GM19395 (cell line): ENCODE measurements at regions not wholly inside any gene's neighbourhood (a gene's known extent, or its start where the extent isn't known, plus 50 kb on each side); places are given as distances from the start of the nearest gene placed in this dataset.
"Not testable (repeated sequence)": the region's sequence is repeated elsewhere in the genome, so short reads cannot be mapped to it uniquely, and the experiment has no call there.

Source experiments
- ATAC-seq: cut with Tn5 transposase; IDR thresholded peaks from one replicate; pipeline ENCODE4 v1.9.1; 2021; ENCODE audit warnings: mild to moderate bottlenecking, moderate library complexity; ENCODE audit not compliant: unreplicated experiment

DNA sequence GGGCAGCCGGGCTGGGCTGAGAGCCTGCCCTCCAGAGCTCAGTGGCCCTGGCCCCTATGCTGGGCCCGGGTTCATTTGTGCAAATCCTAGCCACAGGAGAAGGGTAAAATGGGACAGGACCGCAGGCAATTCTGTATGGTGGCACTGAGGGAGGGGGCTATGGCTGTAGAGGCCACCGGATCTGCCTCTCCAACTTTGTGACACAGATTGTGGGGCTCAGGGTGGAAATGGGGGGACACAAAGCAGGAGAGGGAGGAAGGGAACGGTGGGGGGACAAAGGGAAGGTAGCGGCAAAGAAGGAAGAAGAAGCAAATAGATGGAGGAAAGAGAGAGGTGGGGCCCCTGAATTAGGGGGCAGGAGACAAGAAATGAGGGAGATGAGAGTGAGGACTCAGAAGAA is 201.1 kb downstream of the SMAD2 start:
- ATAC-seq = no peak

DNA sequence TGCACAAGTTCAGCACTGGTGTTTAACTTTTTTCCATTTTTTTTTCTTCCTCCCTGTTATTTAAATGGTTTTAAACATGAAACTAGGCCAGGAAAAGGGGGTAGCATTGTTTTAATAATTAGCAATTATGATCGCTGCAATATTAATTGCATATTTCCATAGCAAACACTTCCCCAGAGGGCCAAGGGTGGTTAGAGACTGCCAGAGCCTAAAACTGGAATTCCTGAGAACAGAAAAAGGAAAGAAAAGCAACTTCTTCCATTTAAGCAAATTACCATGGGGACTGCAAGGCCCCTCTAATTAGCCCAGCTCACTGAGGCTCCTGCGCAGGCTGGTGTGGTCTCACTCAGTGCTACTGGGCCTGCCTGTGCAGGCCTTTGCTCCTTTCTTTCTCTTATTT is 201.5 kb downstream of the SMAD2 start:
- ATAC-seq = no peak

DNA sequence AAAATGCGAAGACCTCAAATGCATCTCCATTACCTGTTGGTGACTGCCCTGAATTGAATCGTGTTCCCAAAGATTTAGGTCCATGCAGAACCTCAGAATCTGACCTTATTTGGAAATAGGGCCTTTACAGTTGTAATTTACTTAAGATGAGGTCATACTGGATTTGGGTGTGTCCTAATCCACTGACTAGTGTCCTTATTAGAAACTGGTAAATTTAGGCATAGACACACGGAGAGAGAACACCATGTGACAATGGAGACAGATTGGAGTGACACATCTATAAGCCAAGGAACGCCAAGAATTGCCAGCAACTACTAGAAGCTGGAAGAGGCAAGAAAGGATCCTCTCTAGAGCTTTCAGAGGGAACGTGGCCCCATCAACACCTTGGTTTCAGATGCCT is 203.1 kb downstream of the SMAD2 start:
- no peak for ATAC-seq

DNA sequence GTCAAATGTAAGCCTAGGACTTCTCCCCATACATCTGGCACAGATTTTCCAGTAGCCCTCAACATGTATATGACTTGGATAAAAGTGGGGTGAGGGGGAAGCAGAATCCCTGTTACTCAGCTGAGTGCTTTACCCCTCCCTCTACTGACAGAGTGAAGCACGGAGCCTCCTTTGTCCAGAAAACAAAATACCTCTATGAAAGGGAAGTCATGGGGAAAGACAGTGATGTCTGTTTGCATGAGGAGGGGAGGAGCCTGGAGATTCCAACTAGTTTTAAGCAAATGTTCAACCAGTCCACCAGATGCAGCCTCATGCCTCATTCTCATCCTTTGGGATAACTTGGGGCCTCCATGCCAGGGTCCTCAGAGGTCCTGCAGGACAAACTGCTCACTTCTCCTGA is 203.9 kb downstream of the SMAD2 start:
- ATAC-seq = no peak

- no peak for ATAC-seq
These were observed 204.8 kb downstream of the SMAD2 start for GRCh38 chr18:47725656-47726055.

DNA sequence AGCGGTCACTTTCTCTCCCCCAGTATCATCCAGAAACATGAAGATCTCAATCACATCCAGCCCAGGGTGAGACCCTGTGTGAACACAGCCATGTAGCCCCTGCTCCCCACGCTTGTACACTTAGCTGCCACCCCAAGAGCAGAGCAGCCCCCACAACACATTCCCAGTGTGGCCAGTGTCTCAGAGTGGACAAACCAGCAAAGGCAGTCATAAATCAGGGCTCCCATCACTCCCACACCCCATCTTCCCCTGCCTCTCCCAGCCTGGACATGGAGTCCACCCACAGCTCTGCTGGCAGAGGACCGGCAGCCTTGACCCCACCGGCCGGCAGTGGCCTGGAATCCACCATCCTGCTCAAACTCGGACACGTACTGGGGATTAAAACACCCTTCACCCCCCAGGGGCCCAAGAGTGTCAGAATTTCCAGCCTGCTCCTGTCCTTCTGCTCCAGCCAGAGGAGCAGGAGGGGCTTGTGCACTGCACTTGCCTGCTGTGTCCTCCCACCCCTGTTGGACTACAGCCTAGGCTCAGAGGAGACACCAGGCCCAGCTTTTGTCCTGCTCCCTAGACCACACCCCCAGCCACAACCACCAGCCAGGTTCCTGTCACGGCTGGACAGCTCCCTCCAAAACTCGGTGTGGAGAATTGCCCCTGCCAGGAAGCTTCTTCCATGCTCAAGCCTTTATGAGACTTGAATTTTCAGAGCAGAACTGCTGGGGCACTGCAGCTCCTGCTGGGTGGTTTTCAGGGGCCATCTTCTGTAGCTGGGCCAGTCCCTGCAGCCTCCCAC is 206.1 kb downstream of the SMAD2 start:
- no peak for ATAC-seq

GRCh38 chr18:47721876-47722275 is 208.6 kb downstream of the SMAD2 start:
- ATAC-seq = no peak

GRCh38 chr18:47720741-47721140 is 209.7 kb downstream of the SMAD2 start:
- no peak for ATAC-seq

- no peak for ATAC-seq
These were observed 211.2 kb downstream of the SMAD2 start for GRCh38 chr18:47719096-47719780.

GRCh38 chr18:47718646-47719045 is 211.8 kb downstream of the SMAD2 start:
- no peak for ATAC-seq

DNA sequence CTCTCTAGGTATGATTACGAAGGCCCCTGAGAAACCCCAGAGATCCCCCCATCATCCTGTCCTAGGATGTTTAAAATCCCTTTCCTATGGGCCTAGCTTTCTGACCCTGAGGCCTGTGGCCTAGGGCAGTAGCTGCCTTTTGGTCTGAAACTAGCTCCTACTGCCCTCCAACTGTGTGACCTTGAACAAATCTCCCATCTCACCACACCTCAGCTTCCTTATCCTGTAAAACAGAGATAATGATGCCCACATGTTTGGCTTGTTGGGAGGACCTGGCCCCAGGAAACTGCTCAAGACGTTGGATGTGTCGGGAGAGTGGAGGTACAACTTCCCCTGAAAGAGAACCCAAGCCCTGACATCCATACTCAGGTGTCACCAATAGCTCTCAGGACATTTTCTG is 213.2 kb downstream of the SMAD2 start:
- ATAC-seq = no peak

DNA sequence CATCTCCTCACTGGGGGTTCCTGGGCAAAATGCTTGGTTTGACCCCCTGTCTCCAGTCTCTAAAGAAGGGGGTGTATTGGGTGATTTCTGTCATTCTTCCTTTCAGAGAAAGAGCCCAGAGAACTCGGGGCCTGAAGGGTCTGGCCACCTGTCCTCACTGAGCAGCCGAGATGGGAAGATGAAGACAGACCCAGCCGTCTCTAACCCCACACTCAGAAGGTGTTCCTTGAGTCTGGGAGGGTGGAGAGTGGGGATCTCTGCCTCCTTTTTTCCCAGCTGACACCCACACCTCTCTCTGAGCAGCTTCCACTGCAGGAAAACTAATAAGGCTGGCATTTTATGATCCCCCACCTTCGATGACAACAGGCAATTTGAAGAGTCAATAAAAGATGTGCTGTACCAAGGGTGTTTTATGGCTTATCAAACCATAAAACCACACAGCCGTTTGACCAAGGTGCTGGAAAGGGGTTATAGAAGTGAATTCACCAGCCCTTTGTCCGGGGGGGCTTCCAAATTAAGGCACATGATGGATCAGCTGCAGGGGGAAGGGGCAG is 213.8 kb downstream of the SMAD2 start:
- ATAC-seq = no peak

DNA sequence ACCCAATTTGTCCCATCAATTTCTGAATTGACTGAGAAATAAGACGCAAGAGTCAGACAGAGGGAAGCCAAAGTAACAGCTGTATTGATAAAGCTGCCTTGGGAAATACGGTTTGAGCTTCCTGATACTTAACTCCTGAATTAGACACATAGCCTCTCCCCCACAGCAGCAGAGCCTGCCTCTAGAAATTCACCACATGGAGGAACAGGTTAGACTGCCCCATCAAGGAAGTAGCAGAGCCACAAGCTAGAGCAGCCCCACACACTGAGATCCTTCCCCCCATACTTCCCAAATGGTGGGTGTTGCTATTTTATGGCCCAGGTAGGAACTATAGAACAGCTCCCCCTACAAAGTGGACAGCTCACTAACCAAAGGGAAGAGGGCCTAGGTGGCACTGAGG is 220.0 kb downstream of the SMAD2 start:
- ATAC-seq = no peak

GRCh38 chr18:47709556-47709955 is 220.9 kb downstream of the SMAD2 start:
- ATAC-seq = no peak

DNA sequence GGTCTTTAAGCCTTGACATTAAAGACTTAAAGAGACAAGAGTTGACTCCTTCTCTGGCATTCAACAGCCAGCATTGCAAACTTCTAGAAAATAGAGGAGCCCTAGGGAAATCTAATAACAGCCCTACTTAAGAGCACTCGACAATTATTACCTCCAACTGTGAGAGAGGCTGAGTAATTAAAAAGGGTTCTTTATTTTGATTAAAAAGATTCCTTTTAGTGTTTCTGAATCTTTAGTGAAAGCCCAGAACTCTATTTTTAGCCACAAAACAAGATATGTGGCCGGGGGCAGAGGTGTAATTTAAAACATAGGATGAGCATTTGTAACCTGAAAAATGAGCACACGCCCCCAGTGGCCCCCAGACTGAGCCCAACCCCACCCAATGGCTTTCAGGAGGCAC is 222.3 kb downstream of the SMAD2 start:
- no peak for ATAC-seq

DNA sequence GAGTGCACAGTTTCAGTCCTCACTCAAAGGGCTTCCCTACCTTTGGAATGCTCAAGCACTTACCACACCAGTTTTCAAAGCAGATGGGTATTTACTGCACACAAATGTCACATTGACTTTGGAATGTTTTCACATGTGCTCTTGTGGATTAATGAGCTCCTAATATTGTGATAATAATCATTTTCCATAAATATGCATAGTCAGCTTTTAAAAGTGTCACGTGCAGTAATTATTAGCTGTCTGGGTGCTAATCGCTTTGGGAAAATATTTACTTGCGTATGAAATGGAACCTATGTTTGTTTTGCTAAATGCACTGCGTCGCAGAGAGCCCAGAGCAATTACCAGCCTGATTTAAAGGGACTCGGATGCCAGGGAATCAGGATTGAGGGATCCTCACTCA is 229.3 kb downstream of the SMAD2 start:
- no peak for ATAC-seq

- no peak for ATAC-seq
These were observed 233.6 kb downstream of the SMAD2 start for GRCh38 chr18:47696870-47697269.

- no peak for ATAC-seq
These were observed 238.8 kb downstream of the SMAD2 start for GRCh38 chr18:47691611-47692010.

DNA sequence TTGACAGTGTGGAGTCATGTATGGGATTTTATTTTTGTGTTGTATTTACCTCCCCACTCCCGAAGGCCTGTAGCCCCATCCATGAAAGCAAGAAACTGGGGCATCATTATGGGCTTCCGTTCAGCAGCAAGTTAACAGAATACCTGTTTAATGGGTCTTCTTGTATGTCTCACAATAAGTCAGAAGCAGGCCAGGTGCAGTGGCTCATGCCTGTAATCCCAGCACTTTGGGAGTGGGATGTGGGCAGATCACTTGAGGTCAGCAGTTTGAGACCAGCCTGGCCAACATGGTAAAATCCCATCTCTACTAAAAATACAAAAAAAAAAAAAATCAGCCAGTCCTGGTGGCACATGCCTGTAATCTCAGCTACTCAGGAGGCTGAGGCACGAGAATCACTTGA is 239.7 kb downstream of the SMAD2 start:
- not testable (repeated sequence) for ATAC-seq

DNA sequence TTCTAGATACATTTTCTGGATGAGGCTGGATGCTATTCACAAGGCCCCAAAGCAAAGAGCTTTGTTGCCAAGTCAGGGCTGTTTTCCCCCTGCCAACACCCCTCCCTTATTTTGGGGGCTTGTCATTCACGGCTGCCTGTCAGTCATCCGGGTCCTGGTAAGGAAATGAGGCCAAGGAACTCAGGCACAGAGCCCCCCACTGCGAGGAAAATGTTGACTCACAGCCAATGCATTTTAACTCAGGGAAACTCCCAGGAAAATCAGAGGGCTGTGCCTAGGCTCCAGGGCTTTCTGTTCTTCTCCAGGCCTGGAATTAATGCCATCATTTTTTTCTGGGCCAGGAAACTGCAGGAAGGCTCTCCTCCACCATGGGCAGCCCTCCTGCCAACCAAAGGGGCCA is 241.1 kb downstream of the SMAD2 start:
- no peak for ATAC-seq

GRCh38 chr18:47686806-47687205 is 243.7 kb downstream of the SMAD2 start:
- ATAC-seq = no peak

- ATAC-seq = no peak
These were observed 246.7 kb downstream of the SMAD2 start for GRCh38 chr18:47683774-47684173.
